Right lobe of liver (tissue), 4 donors: ENCODE measurements at regions not wholly inside any gene's neighbourhood (a gene's known extent, or its start where the extent isn't known, plus 50 kb on each side); places are given as distances from the start of the nearest gene placed in this dataset.

Experiments
- POLR2A ChIP-seq: fragments of 450-650 bp; IDR thresholded peaks from one replicate; pipeline ENCODE4 v1.6.1; 2017; ENCODE audit warnings: antibody characterized with exemption, mild to moderate bottlenecking
- TF ChIP-seq, protein P1 (sequence below), 4 donors: fragments of 200-600 bp in 3 of 4; fragments of 450-650 bp in 1 of 4; IDR thresholded peaks; one replicate each; pipeline versions ENCODE4 v1.5.1 to v1.8.0; 2016 to 2022; ENCODE audit warnings: antibody characterized with exemption in 4 of 4, mild to moderate bottlenecking in 2 of 4
- donor health status: DM: no; HTN: no; CAD: no.
- donor health status: DM: no; HTN: no; CAD: no.
- donor health status: DM: no; HTN: yes; CAD: no.

DNA sequence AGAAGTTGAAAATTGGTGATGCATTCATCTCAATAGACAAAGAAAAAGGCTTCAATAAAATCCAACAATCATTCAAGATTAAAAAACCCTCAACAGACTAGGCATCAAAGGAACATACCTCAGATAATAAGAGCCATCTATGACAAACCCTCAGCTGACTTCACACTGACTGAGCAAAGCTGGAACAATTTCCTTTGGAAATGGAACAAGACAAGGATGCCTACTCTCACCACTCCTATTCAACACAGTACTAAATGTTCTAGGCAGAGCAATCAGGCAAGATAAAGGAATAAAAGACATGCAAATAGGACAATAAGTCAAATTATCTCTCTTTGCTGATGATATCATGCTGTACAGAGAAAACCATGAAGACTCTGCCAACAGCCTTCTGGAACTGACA lies 1188.1 kb downstream of the DTWD2 start:
- TF ChIP-seq, protein P1, sequence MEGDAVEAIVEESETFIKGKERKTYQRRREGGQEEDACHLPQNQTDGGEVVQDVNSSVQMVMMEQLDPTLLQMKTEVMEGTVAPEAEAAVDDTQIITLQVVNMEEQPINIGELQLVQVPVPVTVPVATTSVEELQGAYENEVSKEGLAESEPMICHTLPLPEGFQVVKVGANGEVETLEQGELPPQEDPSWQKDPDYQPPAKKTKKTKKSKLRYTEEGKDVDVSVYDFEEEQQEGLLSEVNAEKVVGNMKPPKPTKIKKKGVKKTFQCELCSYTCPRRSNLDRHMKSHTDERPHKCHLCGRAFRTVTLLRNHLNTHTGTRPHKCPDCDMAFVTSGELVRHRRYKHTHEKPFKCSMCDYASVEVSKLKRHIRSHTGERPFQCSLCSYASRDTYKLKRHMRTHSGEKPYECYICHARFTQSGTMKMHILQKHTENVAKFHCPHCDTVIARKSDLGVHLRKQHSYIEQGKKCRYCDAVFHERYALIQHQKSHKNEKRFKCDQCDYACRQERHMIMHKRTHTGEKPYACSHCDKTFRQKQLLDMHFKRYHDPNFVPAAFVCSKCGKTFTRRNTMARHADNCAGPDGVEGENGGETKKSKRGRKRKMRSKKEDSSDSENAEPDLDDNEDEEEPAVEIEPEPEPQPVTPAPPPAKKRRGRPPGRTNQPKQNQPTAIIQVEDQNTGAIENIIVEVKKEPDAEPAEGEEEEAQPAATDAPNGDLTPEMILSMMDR (IDR thresholded peaks at IDR 0.05), result no peak
- TF ChIP-seq POLR2A, result no peak
